Peyer's patch (tissue), 4 donors: ENCODE measurements at regions not wholly inside any gene's neighbourhood (a gene's known extent, or its start where the extent isn't known, plus 50 kb on each side); places are given as distances from the start of the nearest gene placed in this dataset.

Experiments used
- DNase-seq, 3 donors: peaks; one replicate each; pipeline ENCODE4 v3.0.0-alpha.2; 2017 to 2019
- H3K27ac ChIP-seq, 4 donors: fragments of 200-600 bp; sonication (generic); one replicate each; pipeline ENCODE4 v1.5.1; 2016 to 2019
- H3K27me3 ChIP-seq, 2 donors: fragments of 200-600 bp; sonication (generic); one replicate each; pipeline ENCODE4 v1.5.1; 2019
- H3K36me3 ChIP-seq, 3 donors: fragments of 200-600 bp; sonication (generic); one replicate each; pipeline ENCODE4 v1.5.1; 2016 to 2019
- H3K4me1 ChIP-seq, 4 donors: fragments of 200-600 bp; sonication (generic); one replicate each; pipeline ENCODE4 v1.5.1; 2016 to 2019
- H3K4me3 ChIP-seq, 4 donors: fragments of 200-600 bp; sonication (generic); 1 replicate in 3 of 4; 2 replicates in 1 of 4; pipeline ENCODE4 v1.5.1; 2016 to 2019; ENCODE audit warnings: mild to moderate bottlenecking in 1 of 4
- H3K9me3 ChIP-seq, 4 donors: fragments of 200-600 bp; sonication (generic); one replicate each; pipeline ENCODE4 v1.5.1; 2016 to 2019; ENCODE audit warnings: mild to moderate bottlenecking in 1 of 4
- CTCF ChIP-seq, 6 experiments: fragments of 450-650 bp in 4 of 6; fragments of 200-600 bp in 2 of 6; sonication (generic) in 1 of 6; IDR thresholded peaks; one replicate each; pipeline ENCODE4 v1.5.1; 2017 to 2019; ENCODE audit warnings: antibody characterized with exemption in 6 of 6, mild to moderate bottlenecking in 3 of 6, moderate library complexity in 1 of 6
- POLR2A ChIP-seq, 2 donors: fragments of 450-650 bp; IDR thresholded peaks; one replicate each; pipeline ENCODE4 v1.5.1; 2017; ENCODE audit warnings: antibody characterized with exemption in 2 of 2, mild to moderate bottlenecking in 2 of 2, moderate library complexity in 2 of 2

GRCh38 chr5:88090506-88090905 is 178.1 kb downstream of the TMEM161B start:
- no peaks in the 10 kb centered on the region for H3K4me1 ChIP-seq
- TF ChIP-seq CTCF (IDR thresholded peaks at IDR 0.05) (no peak), POLR2A (IDR thresholded peaks at IDR 0.05) (no peak)
- no peak for DNase-seq
- no peaks in the 10 kb centered on the region for H3K27me3 ChIP-seq
- H3K27ac ChIP-seq, result no peak overlapping the region
- H3K4me3 ChIP-seq, result no peak overlapping the region
- H3K36me3 ChIP-seq, result no peaks in the 10 kb centered on the region
- H3K9me3 ChIP-seq, result no peaks in the 10 kb centered on the region

- no peaks in the 10 kb centered on the region for H3K36me3 ChIP-seq
- no peak overlapping the region for H3K27ac ChIP-seq
- H3K9me3 ChIP-seq, result no peaks in the 10 kb centered on the region
- TF ChIP-seq POLR2A (IDR thresholded peaks at IDR 0.05) (no peak), CTCF (IDR thresholded peaks at IDR 0.05) (no peak)
- DNase-seq, result no peak
- no peaks in the 10 kb centered on the region for H3K27me3 ChIP-seq
- H3K4me3 ChIP-seq, result no peak overlapping the region
- H3K4me1 ChIP-seq, result no peaks in the 10 kb centered on the region
Observed at GRCh38 chr5:88089719-88090390, 178.8 kb downstream of the TMEM161B start.

- Histone ChIP-seq H3K4me1 (no peaks in the 10 kb centered on the region), H3K36me3 (no peaks in the 10 kb centered on the region), H3K4me3 (no peak overlapping the region), H3K27ac (no peak overlapping the region), H3K9me3 (no peaks in the 10 kb centered on the region), H3K27me3 (no peaks in the 10 kb centered on the region)
- DNase-seq, result no peak
- no peak for TF ChIP-seq POLR2A (IDR thresholded peaks at IDR 0.05)
- no peak for TF ChIP-seq CTCF (IDR thresholded peaks at IDR 0.05)
Observed at GRCh38 chr5:88085462-88085861, 183.2 kb downstream of the TMEM161B start.

GRCh38 chr5:88081877-88082276 is 186.8 kb downstream of the TMEM161B start:
- no peak overlapping the region for H3K4me3 ChIP-seq
- no peaks in the 10 kb centered on the region for H3K9me3 ChIP-seq
- no peaks in the 10 kb centered on the region for H3K36me3 ChIP-seq
- DNase-seq, result no peak
- H3K27ac ChIP-seq, result no peak overlapping the region
- H3K27me3 ChIP-seq, result no peaks in the 10 kb centered on the region
- no peaks in the 10 kb centered on the region for H3K4me1 ChIP-seq
- no peak for TF ChIP-seq CTCF (IDR thresholded peaks at IDR 0.05)
- TF ChIP-seq POLR2A (IDR thresholded peaks at IDR 0.05), result no peak

GRCh38 chr5:88063813-88064212 is 204.8 kb downstream of the TMEM161B start:
- Histone ChIP-seq H3K27ac (no peak overlapping the region), H3K4me1 (no peaks in the 10 kb centered on the region), H3K4me3 (no peak overlapping the region), H3K27me3 (no peaks in the 10 kb centered on the region), H3K9me3 (peaks cover 0 to 4% (median 0%) of the 10 kb centered on the region in 4 donors), H3K36me3 (no peaks in the 10 kb centered on the region)
- DNase-seq, result no peak
- no peak for TF ChIP-seq POLR2A (IDR thresholded peaks at IDR 0.05)

- no peak for TF ChIP-seq CTCF (IDR thresholded peaks at IDR 0.05)
- TF ChIP-seq POLR2A (IDR thresholded peaks at IDR 0.05), result no peak
- H3K4me1 ChIP-seq, result no peaks in the 10 kb centered on the region
- H3K36me3 ChIP-seq, result no peaks in the 10 kb centered on the region
- no peaks in the 10 kb centered on the region for H3K27me3 ChIP-seq
- no peak overlapping the region for H3K4me3 ChIP-seq
- no peak overlapping the region for H3K27ac ChIP-seq
- DNase-seq, result no peak
- H3K9me3 ChIP-seq, result peaks cover 0 to 4% (median 0%) of the 10 kb centered on the region in 4 donors
Observed at GRCh38 chr5:88060194-88060593, 208.5 kb downstream of the TMEM161B start.
